ENCODE measurements at regions not wholly inside any gene's neighbourhood (a gene's known extent, or its start where the extent isn't known, plus 50 kb on each side); places are given as distances from the start of the nearest gene placed in this dataset.

- CTCF ChIA-PET, result no interaction called here
- no peak overlapping the region for H3K27ac Mint-ChIP-seq
- no peaks in the 10 kb centered on the region for H3K9me3 Mint-ChIP-seq (ENCODE audit: low read depth)
- DNase-seq (no peak), ATAC-seq (no peak)
- no peaks in the 10 kb centered on the region for H3K36me3 Mint-ChIP-seq
- no peaks in the 10 kb centered on the region for H3K4me1 Mint-ChIP-seq
- no peak overlapping the region for H3K4me3 Mint-ChIP-seq
- H3K27me3 Mint-ChIP-seq, result peaks cover 8% of the 10 kb centered on the region
Observed at GRCh38 chr2:238963161-238963970, 115.5 kb downstream of the TWIST2 start.

GRCh38 chr2:238963971-238964328 is 116.1 kb downstream of the TWIST2 start:
- ATAC-seq (no peak), DNase-seq (no peak)
- no peaks in the 10 kb centered on the region for H3K9me3 Mint-ChIP-seq (ENCODE audit: low read depth)
- CTCF ChIA-PET, result no interaction called here
- no peaks in the 10 kb centered on the region for H3K36me3 Mint-ChIP-seq
- no peaks in the 10 kb centered on the region for H3K4me1 Mint-ChIP-seq
- H3K27me3 Mint-ChIP-seq, result peaks cover 6% of the 10 kb centered on the region
- no peak overlapping the region for H3K4me3 Mint-ChIP-seq
- no peak overlapping the region for H3K27ac Mint-ChIP-seq

GRCh38 chr2:238964544-238965067 is 116.7 kb downstream of the TWIST2 start:
- H3K4me1 Mint-ChIP-seq, result no peaks in the 10 kb centered on the region
- no peak overlapping the region for H3K4me3 Mint-ChIP-seq
- H3K36me3 Mint-ChIP-seq, result no peaks in the 10 kb centered on the region
- DNase-seq (no peak), ATAC-seq (no peak)
- H3K27me3 Mint-ChIP-seq, result peaks cover 4% of the 10 kb centered on the region
- CTCF ChIA-PET, result no interaction called here
- H3K27ac Mint-ChIP-seq, result no peak overlapping the region
- no peaks in the 10 kb centered on the region for H3K9me3 Mint-ChIP-seq (ENCODE audit: low read depth)

GRCh38 chr2:238965371-238966071 is 117.6 kb downstream of the TWIST2 start:
- CTCF ChIA-PET, result no interaction called here
- no peak overlapping the region for H3K4me3 Mint-ChIP-seq
- no peak for DNase-seq
- H3K36me3 Mint-ChIP-seq, result no peaks in the 10 kb centered on the region
- no peaks in the 10 kb centered on the region for H3K9me3 Mint-ChIP-seq (ENCODE audit: low read depth)
- no peak for ATAC-seq
- no peak overlapping the region for H3K27ac Mint-ChIP-seq
- H3K4me1 Mint-ChIP-seq, result no peaks in the 10 kb centered on the region
- no peaks in the 10 kb centered on the region for H3K27me3 Mint-ChIP-seq

- CTCF ChIA-PET, result no interaction called here
- no peak for DNase-seq
Observed at GRCh38 chr2:238966072-238966937, 118.4 kb downstream of the TWIST2 start.

GRCh38 chr2:238967031-238967977 is 119.4 kb downstream of the TWIST2 start:
- CTCF ChIA-PET, result no interaction called here
- H3K4me3 Mint-ChIP-seq, result no peak overlapping the region
- H3K4me1 Mint-ChIP-seq, result no peaks in the 10 kb centered on the region
- no peak overlapping the region for H3K27ac Mint-ChIP-seq
- ATAC-seq (no peak), DNase-seq (no peak)
- no peaks in the 10 kb centered on the region for H3K9me3 Mint-ChIP-seq (ENCODE audit: low read depth)
- no peaks in the 10 kb centered on the region for H3K27me3 Mint-ChIP-seq
- no peaks in the 10 kb centered on the region for H3K36me3 Mint-ChIP-seq

More at GRCh38 chr2:238966072-238966937, 118.4 kb downstream of the TWIST2 start:
- Mint-ChIP-seq H3K9me3 (ENCODE audit: low read depth) (no peaks in the 10 kb centered on the region), H3K27ac (no peak overlapping the region), H3K36me3 (no peaks in the 10 kb centered on the region), H3K4me1 (no peaks in the 10 kb centered on the region), H3K4me3 (no peak overlapping the region), H3K27me3 (no peaks in the 10 kb centered on the region)
- no peak for ATAC-seq

GRCh38 chr2:238967978-238968360 is 120.1 kb downstream of the TWIST2 start:
- no peaks in the 10 kb centered on the region for H3K27me3 Mint-ChIP-seq
- DNase-seq, result no peak
- no peaks in the 10 kb centered on the region for H3K36me3 Mint-ChIP-seq
- no peak overlapping the region for H3K4me3 Mint-ChIP-seq
- H3K4me1 Mint-ChIP-seq, result no peaks in the 10 kb centered on the region
- CTCF ChIA-PET, result interaction anchor here (1.2 kb wide), 1 partner anchor 11 kb away, joined by 3 read pairs; no protein-coding TSS in a partner anchor
- no peak for ATAC-seq
- no peak overlapping the region for H3K27ac Mint-ChIP-seq
- no peaks in the 10 kb centered on the region for H3K9me3 Mint-ChIP-seq (ENCODE audit: low read depth)

GRCh38 chr2:238968616-238969384 is 120.9 kb downstream of the TWIST2 start:
- DNase-seq (no peak), ATAC-seq (no peak)
- no peaks in the 10 kb centered on the region for H3K36me3 Mint-ChIP-seq
- CTCF ChIA-PET, result interaction anchor here (1.2 kb wide), 1 partner anchor 12 kb away, joined by 3 read pairs; no protein-coding TSS in a partner anchor
- H3K27ac Mint-ChIP-seq, result no peak overlapping the region
- H3K9me3 Mint-ChIP-seq (ENCODE audit: low read depth), result no peaks in the 10 kb centered on the region
- no peak overlapping the region for H3K4me3 Mint-ChIP-seq
- peaks cover 5% of the 10 kb centered on the region for H3K27me3 Mint-ChIP-seq
- H3K4me1 Mint-ChIP-seq, result no peaks in the 10 kb centered on the region

- CTCF ChIA-PET, result no interaction called here
- ATAC-seq, result no peak
- Mint-ChIP-seq H3K36me3 (no peaks in the 10 kb centered on the region), H3K9me3 (ENCODE audit: low read depth) (no peaks in the 10 kb centered on the region), H3K4me3 (no peak overlapping the region), H3K4me1 (no peaks in the 10 kb centered on the region), H3K27me3 (peaks cover 8% of the 10 kb centered on the region), H3K27ac (no peak overlapping the region)
- no peak for DNase-seq
Observed at GRCh38 chr2:238969857-238970256, 122.0 kb downstream of the TWIST2 start.

- no peak overlapping the region for H3K27ac Mint-ChIP-seq
- H3K36me3 Mint-ChIP-seq, result no peaks in the 10 kb centered on the region
- no peaks in the 10 kb centered on the region for H3K4me1 Mint-ChIP-seq
- no peaks in the 10 kb centered on the region for H3K9me3 Mint-ChIP-seq (ENCODE audit: low read depth)
- ATAC-seq (peak; percentile 60), DNase-seq (peak; percentile 51)
- H3K4me3 Mint-ChIP-seq, result no peak overlapping the region
- CTCF ChIA-PET, result interaction anchor here (0.8 kb wide), 1 partner anchor 33 kb away, joined by 3 read pairs; no protein-coding TSS in a partner anchor
- peaks cover 15% of the 10 kb centered on the region for H3K27me3 Mint-ChIP-seq
Observed at GRCh38 chr2:238970553-238971081, 122.7 kb downstream of the TWIST2 start.

GRCh38 chr2:238971318-238972145 is 123.6 kb downstream of the TWIST2 start:
- no peak for ATAC-seq
- H3K4me1 Mint-ChIP-seq, result no peaks in the 10 kb centered on the region
- no peaks in the 10 kb centered on the region for H3K36me3 Mint-ChIP-seq
- no peak for DNase-seq
- H3K27ac Mint-ChIP-seq, result no peak overlapping the region
- H3K9me3 Mint-ChIP-seq (ENCODE audit: low read depth), result no peaks in the 10 kb centered on the region
- H3K27me3 Mint-ChIP-seq, result peaks cover 18% of the 10 kb centered on the region
- H3K4me3 Mint-ChIP-seq, result no peak overlapping the region
- CTCF ChIA-PET, result interaction anchor here (0.8 kb wide), 1 partner anchor 33 kb away, joined by 3 read pairs; no protein-coding TSS in a partner anchor
